ENCODE measurements at regions not wholly inside any gene's neighbourhood (a gene's known extent, or its start where the extent isn't known, plus 50 kb on each side); places are given as distances from the start of the nearest gene placed in this dataset.
"Not testable (repeated sequence)": the region's sequence is repeated elsewhere in the genome, so short reads cannot be mapped to it uniquely, and the experiment has no call there.

- intact Hi-C loops (cut with DNase I) = no loop called here
- no peak for DNase-seq
Observed at GRCh38 chr3:79986338-79986737, 218.5 kb upstream of the ROBO1 start.

GRCh38 chr3:79985816-79986215, 218.0 kb upstream of the ROBO1 start:
- no peak for DNase-seq
- intact Hi-C loops (cut with DNase I) = no loop called here

GRCh38 chr3:79983118-79983517, 215.3 kb upstream of the ROBO1 start:
- intact Hi-C loops (cut with DNase I) = no loop called here
- peak in 1 of 42 donors; percentile 3 for DNase-seq

- intact Hi-C loops (cut with DNase I) = no loop called here
- DNase-seq = no peak
Observed at GRCh38 chr3:79979990-79980389, 212.2 kb upstream of the ROBO1 start.

DNA sequence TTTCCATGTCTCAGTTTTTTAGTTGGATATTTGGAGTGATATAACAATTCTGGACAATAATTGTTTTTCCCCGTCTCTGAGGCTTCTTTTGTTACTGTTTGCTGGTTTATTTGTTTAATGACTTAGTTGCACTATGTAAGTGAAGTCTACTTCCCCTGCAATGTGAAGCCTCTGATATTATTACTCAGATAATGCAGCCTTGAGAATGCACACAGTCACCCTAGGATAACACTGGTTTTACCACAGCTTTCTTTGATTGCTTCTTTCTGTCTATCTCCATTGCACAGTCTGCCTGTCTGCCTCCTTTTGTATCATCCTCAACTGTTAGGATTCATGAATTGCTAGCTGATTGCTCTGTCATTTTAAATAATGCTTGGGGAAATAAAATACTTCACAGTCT, 208.7 kb upstream of the ROBO1 start:
- intact Hi-C loops (cut with DNase I) = no loop called here

GRCh38 chr3:79973917-79974595, 206.3 kb upstream of the ROBO1 start:
- no peak for DNase-seq
- intact Hi-C loops (cut with DNase I) = no loop called here

More for the DNA sequence above, 208.7 kb upstream of the ROBO1 start:
- no peak for DNase-seq

DNA sequence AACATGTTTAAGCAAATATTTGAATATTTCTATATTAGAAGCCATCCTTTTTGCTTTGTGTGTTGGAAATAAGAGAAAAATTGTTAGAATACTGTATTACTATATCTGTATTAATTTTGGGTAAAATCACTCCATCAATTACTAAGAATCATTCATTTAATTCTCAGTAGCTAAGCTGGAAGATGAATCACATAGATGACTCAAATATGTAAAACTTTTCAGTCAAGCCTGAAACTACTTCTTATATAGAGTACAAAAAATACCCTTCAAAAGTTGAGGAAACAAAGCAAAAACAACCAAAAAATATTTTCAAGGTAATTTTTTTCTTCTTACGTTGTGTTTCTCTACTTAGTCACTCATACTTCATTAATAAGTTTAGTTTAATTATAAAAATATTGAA, 205.7 kb upstream of the ROBO1 start:
- intact Hi-C loops (cut with DNase I) = no loop called here

GRCh38 chr3:79968418-79968817, 200.6 kb upstream of the ROBO1 start:
- intact Hi-C loops (cut with DNase I) = no loop called here
- no peak for DNase-seq

More for the DNA sequence above, 205.7 kb upstream of the ROBO1 start:
- no peak for DNase-seq

DNA sequence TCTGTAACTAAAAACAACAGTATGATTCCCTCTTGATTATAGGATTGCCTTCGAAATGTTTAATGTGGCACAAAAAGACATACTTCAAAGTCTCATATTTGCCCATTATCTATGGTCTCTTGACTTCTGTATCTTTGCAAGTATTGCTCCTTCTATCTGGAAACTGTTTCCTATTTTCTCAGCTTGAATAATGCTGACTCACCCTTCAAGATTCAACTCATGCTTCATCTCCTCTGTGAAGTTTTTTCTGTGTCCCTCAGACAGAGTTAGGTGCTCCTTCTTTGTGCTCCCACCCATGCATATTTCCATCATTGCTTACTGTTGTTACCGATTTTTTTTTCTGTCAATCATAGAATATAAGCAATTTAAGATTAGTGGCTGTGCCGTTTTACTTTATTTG, 192.8 kb upstream of the ROBO1 start:
- intact Hi-C loops (cut with DNase I) = no loop called here
- DNase-seq = no peak

DNA sequence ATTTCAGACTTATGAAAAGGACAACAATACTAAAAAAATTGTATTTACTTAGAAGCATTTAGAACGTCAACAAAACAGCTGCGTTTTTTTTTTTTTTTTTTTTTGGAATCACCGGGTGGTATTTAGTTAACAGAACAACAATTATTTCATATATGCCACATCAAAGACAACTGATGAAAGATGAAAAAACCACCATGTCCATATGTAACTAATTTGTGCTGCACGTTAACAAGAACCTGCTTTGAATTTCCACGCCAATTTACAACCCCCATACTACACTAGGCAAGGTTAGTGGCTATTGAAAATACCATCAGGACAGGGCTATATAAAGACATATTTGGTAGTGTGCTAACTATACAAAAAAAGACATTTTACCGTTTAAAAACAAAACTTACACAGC, 189.3 kb upstream of the ROBO1 start:
- intact Hi-C loops (cut with DNase I) = no loop called here
- DNase-seq = no peak

GRCh38 chr3:79954756-79955155, 187.0 kb upstream of the ROBO1 start:
- no peak for DNase-seq
- intact Hi-C loops (cut with DNase I) = no loop called here

DNA sequence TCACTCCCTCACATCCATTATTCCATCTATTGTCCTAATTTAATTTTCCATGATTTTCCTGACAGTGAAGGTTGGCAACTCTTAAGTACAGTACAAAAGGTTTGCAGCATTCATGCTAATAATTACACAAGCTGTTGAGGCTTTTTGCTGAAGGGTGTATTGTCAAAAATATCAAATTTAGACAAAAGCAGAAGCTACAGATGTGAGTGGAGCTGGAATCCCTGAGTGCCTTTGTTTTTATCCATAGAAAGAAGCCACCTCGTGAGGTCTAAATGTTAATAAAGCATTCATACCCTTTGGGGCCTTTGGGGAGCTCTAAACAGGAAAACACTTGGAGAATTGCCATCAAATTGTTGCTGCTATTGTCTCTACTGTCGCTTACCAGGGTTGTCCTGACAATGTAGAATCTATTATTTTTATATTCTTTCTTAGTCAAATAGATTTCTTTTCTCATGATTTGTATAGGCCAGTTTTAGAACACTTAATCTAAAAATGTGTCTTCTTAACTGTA, 185.8 kb upstream of the ROBO1 start:
- no peak for DNase-seq
- intact Hi-C loops (cut with DNase I) = no loop called here

- DNase-seq; intact Hi-C loops (cut with DNase I): not testable (repeated sequence)
Observed at GRCh38 chr3:79951426-79951825, 183.6 kb upstream of the ROBO1 start.

- intact Hi-C loops (cut with DNase I) = no loop called here
- no peak for DNase-seq
Observed at GRCh38 chr3:79947957-79948356, 180.2 kb upstream of the ROBO1 start.

- no peak for DNase-seq
- intact Hi-C loops (cut with DNase I) = no loop called here
Observed at GRCh38 chr3:79947469-79947868, 179.7 kb upstream of the ROBO1 start.

- intact Hi-C loops (cut with DNase I) = no loop called here
- no peak for DNase-seq
Observed at GRCh38 chr3:79937567-79937966, 169.8 kb upstream of the ROBO1 start.

- intact Hi-C loops (cut with DNase I) = no loop called here
- DNase-seq = no peak
Observed at GRCh38 chr3:79930196-79930595, 162.4 kb upstream of the ROBO1 start.

- DNase-seq = no peak
- intact Hi-C loops (cut with DNase I) = no loop called here
Observed at GRCh38 chr3:79928687-79929408, 161.1 kb upstream of the ROBO1 start.

- intact Hi-C loops (cut with DNase I) = no loop called here
- no peak for DNase-seq
Observed at GRCh38 chr3:79926522-79926921, 158.7 kb upstream of the ROBO1 start.

DNA sequence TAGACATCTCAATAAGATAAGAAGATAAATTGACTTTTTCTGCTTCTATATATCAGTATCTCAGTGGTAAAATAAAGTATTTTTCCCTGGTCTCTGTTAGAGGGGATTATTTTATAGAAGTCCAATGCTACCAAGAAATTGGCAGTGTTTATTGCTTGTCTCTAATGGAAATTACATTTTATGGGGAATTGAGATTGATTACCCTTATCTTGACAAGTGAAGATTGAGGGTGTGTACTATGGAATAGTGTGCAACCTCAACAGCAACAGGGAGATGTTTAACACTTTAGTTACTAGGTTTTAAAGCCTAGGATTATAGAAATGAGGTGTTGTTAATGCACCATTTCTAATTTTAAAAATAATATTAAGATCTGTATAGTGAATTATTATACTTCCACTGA, 154.8 kb upstream of the ROBO1 start:
- intact Hi-C loops (cut with DNase I) = no loop called here
- no peak for DNase-seq

DNA sequence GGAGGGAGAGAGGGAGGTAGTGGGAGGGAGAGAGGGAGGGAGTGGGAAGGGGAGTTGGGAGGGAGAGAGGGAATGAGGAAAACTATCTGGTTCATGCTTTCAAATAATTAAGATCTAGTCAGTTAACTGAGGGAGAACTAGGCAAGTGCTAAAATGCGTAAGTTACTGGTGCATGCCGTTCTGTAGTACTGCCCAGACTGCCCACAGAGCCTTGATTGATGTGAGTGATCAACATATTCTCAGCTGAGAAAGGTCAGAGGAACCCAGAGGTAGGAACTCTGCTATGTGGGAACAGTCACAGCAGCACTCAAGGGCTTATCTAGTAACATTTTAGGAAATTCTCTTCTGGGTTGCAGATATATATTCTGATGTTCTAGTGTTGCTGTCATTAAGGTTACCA, 149.8 kb upstream of the ROBO1 start:
- no peak for DNase-seq
- intact Hi-C loops (cut with DNase I) = no loop called here
